ENCODE measurements at regions not wholly inside any gene's neighbourhood (a gene's known extent, or its start where the extent isn't known, plus 50 kb on each side); places are given as distances from the start of the nearest gene placed in this dataset.

- TF ChIP-seq POLR2A (IDR thresholded peaks at IDR 0.05; ENCODE audit: low read depth) (no peak), EP300 (IDR thresholded peaks at IDR 0.05) (no peak), CTCF (IDR thresholded peaks at IDR 0.05) (no peak)
These were observed 55.9 kb downstream of the BAMBI start for GRCh38 chr10:28733245-28733644.
